ENCODE measurements at regions not wholly inside any gene's neighbourhood (a gene's known extent, or its start where the extent isn't known, plus 50 kb on each side); places are given as distances from the start of the nearest gene placed in this dataset.
A peak's percentile ranks its signal among the peaks of the same experiment; 100 is the strongest.

DNA sequence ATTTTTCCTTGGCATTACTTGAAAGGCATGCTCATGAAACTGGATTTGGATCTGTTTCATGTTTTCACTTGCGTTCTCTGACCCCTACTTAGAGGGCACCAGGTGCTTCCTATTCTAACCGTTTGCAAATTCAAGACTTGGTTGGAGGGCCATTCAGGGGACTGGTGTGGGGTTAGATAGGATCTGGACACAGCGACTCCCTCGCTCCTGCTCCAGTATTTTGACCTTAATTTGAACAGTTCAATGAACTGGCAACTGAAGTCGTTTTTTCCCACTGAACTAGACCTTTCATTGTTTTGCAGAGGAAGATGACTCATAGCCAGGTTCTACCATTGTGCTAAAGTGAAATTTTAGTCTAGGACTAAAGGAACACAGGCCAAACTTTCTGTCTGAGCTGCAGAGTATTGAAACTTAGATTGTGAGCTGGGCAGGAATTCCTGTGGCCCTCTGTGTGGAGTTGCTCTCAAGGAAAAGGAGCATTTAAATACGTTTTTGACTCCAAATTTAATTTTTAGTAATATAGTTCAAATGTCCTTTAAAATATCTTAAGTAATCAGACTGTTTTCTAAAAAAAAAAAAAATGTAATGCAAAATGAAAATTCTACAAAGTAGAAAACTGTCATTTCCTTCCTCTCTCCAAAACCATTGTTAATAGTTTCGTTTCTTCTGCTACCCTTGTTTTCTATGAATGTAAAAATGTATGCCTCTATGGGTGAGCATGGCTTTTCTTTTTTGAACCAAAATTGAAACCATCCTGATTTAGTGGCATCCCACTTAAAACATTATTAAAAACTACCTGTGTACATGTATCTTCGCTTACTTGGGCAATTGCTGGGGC lies 64.8 kb downstream of the UTRN start:
- TF ChIP-seq POLR2A (IDR thresholded peaks at IDR 0.05; ENCODE audit: insufficient read depth in 1 of 2, low read depth in 2 of 2, low read length in 2 of 2) (no peak), ZBTB8A (CRISPR knock-in tag; IDR thresholded peaks at IDR 0.05; ENCODE audit: borderline replicate concordance, low read depth) (no peak), ZNF768 (CRISPR knock-in tag; IDR thresholded peaks at IDR 0.05) (no peak), GLI4 (CRISPR knock-in tag; IDR thresholded peaks at IDR 0.05; ENCODE audit: borderline replicate concordance) (no peak), SMC3 (IDR thresholded peaks at IDR 0.05; ENCODE audit: low read length) (no peak), SMYD3 (CRISPR knock-in tag; IDR thresholded peaks at IDR 0.05) (no peak), REPIN1 (CRISPR knock-in tag; IDR thresholded peaks at IDR 0.05; ENCODE audit: borderline replicate concordance, low read depth) (no peak), ZNF263 (CRISPR knock-in tag; IDR thresholded peaks at IDR 0.05) (no peak), TAF1 (CRISPR knock-in tag; IDR thresholded peaks at IDR 0.05) (no peak)
- TF ChIP-seq, protein P1, sequence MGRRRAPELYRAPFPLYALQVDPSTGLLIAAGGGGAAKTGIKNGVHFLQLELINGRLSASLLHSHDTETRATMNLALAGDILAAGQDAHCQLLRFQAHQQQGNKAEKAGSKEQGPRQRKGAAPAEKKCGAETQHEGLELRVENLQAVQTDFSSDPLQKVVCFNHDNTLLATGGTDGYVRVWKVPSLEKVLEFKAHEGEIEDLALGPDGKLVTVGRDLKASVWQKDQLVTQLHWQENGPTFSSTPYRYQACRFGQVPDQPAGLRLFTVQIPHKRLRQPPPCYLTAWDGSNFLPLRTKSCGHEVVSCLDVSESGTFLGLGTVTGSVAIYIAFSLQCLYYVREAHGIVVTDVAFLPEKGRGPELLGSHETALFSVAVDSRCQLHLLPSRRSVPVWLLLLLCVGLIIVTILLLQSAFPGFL (CRISPR knock-in tag; IDR thresholded peaks at IDR 0.05), result no peak
- TF ChIP-seq, protein P2, sequence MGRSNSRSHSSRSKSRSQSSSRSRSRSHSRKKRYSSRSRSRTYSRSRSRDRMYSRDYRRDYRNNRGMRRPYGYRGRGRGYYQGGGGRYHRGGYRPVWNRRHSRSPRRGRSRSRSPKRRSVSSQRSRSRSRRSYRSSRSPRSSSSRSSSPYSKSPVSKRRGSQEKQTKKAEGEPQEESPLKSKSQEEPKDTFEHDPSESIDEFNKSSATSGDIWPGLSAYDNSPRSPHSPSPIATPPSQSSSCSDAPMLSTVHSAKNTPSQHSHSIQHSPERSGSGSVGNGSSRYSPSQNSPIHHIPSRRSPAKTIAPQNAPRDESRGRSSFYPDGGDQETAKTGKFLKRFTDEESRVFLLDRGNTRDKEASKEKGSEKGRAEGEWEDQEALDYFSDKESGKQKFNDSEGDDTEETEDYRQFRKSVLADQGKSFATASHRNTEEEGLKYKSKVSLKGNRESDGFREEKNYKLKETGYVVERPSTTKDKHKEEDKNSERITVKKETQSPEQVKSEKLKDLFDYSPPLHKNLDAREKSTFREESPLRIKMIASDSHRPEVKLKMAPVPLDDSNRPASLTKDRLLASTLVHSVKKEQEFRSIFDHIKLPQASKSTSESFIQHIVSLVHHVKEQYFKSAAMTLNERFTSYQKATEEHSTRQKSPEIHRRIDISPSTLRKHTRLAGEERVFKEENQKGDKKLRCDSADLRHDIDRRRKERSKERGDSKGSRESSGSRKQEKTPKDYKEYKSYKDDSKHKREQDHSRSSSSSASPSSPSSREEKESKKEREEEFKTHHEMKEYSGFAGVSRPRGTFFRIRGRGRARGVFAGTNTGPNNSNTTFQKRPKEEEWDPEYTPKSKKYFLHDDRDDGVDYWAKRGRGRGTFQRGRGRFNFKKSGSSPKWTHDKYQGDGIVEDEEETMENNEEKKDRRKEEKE (IDR thresholded peaks at IDR 0.05), result no peak
- TF ChIP-seq, protein P3, sequence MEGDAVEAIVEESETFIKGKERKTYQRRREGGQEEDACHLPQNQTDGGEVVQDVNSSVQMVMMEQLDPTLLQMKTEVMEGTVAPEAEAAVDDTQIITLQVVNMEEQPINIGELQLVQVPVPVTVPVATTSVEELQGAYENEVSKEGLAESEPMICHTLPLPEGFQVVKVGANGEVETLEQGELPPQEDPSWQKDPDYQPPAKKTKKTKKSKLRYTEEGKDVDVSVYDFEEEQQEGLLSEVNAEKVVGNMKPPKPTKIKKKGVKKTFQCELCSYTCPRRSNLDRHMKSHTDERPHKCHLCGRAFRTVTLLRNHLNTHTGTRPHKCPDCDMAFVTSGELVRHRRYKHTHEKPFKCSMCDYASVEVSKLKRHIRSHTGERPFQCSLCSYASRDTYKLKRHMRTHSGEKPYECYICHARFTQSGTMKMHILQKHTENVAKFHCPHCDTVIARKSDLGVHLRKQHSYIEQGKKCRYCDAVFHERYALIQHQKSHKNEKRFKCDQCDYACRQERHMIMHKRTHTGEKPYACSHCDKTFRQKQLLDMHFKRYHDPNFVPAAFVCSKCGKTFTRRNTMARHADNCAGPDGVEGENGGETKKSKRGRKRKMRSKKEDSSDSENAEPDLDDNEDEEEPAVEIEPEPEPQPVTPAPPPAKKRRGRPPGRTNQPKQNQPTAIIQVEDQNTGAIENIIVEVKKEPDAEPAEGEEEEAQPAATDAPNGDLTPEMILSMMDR (CRISPR knock-in tag; IDR thresholded peaks at IDR 0.05), result no peak
- TF ChIP-seq, protein P4, sequence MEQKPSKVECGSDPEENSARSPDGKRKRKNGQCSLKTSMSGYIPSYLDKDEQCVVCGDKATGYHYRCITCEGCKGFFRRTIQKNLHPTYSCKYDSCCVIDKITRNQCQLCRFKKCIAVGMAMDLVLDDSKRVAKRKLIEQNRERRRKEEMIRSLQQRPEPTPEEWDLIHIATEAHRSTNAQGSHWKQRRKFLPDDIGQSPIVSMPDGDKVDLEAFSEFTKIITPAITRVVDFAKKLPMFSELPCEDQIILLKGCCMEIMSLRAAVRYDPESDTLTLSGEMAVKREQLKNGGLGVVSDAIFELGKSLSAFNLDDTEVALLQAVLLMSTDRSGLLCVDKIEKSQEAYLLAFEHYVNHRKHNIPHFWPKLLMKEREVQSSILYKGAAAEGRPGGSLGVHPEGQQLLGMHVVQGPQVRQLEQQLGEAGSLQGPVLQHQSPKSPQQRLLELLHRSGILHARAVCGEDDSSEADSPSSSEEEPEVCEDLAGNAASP (CRISPR knock-in tag; IDR thresholded peaks at IDR 0.05; ENCODE audit: borderline replicate concordance), result peak; percentile 49; the same call in 1 of the 2 replicates

Data from HepG2 (cell line).